ENCODE measurements at regions not wholly inside any gene's neighbourhood (a gene's known extent, or its start where the extent isn't known, plus 50 kb on each side); places are given as distances from the start of the nearest gene placed in this dataset.

DNA sequence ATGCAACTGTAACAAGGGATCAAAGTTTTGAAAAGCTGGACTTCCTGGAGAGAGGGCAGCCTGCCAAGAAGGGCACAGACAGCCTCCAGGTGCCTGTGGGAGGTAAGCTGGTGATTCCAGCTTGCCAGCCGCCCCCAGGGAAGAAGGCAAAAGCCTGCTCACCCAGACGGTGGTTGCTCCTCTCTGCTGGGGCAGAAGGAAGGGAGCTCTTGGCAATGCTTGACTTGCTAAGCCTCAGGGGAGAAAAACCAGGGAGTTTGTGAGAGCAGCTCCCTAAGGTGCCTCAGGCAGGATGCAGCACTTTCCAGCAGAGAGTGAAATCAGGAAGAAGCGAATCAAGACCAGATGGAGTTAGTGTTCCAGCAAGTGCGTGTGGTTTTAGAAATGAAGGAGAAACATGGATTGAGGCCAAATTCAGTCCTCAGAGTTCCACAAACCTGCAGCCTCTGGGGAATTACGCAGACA lies 553.6 kb downstream of the BUD13 start:
- DNase-seq (ENCODE audit: low spot score) (no peak), ATAC-seq (no peak)
- Mint-ChIP-seq H3K36me3 (ENCODE audit: low read depth) (peaks cover 8% of the 10 kb centered on the region), H3K27ac (no peak overlapping the region), H3K9me3 (peaks cover 11% of the 10 kb centered on the region), H3K4me3 (no peak overlapping the region), H3K27me3 (ENCODE audit: insufficient read depth, low read depth, poor library complexity) (peaks cover 9% of the 10 kb centered on the region), H3K4me1 (peaks cover 8% of the 10 kb centered on the region)
- H3K4me1 ChIP-seq (ENCODE audit: insufficient read depth), result no peaks in the 10 kb centered on the region; the same call in 1 of the 2 replicates
- H2AFZ ChIP-seq, result no peak overlapping the region
- H3K27me3 ChIP-seq (ENCODE audit: insufficient read depth), result no peaks in the 10 kb centered on the region
- no peak overlapping the region for H3K27ac ChIP-seq (ENCODE audit: low read depth)
- no peaks in the 10 kb centered on the region for H3K36me3 ChIP-seq (ENCODE audit: insufficient read depth)
- TF ChIP-seq STAT1 (IDR thresholded peaks at IDR 0.05; ENCODE audit: unreplicated experiment), result no peak
- no peak overlapping the region for H3K4me2 ChIP-seq
- H3K9me2 ChIP-seq (ENCODE audit: insufficient read depth), result no peaks in the 10 kb centered on the region
- no peaks in the 10 kb centered on the region for H3F3A ChIP-seq (replicated peaks; ENCODE audit: low read depth)
- H3K79me2 ChIP-seq (replicated peaks; ENCODE audit: insufficient read depth), result no peaks in the 10 kb centered on the region
- H4K20me1 ChIP-seq (replicated peaks; ENCODE audit: insufficient read depth), result no peaks in the 10 kb centered on the region; the same call in 1 of the 2 replicates
- H3K4me3 ChIP-seq, result no peak overlapping the region

DNA sequence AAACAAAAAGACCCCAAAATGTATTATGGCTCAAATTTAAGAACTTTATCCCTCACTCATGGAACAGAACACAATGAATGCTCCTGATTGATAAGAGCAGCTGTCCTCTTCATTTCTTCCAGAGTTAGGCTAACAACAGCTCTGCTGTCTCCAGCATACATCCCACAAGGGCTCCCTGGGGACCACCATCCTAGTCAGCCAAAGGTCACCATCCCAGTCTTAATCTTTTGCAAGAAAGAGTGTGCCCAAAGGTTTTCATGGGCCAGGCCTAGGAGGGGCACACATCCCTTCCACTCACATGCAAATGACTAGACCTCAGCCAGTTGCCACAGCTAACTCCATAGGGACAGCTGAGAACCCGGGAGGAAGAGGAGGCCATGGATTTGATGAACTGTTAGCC lies 555.3 kb downstream of the BUD13 start:
- no peak overlapping the region for H3K4me3 Mint-ChIP-seq
- no peaks in the 10 kb centered on the region for H3K27me3 ChIP-seq (ENCODE audit: insufficient read depth)
- DNase-seq (ENCODE audit: low spot score) (no peak), ATAC-seq (no peak)
- peaks cover 8% of the 10 kb centered on the region for H3K36me3 Mint-ChIP-seq (ENCODE audit: low read depth)
- H3K4me1 Mint-ChIP-seq, result peaks cover 8% of the 10 kb centered on the region
- H3K4me3 ChIP-seq, result no peak overlapping the region
- no peak overlapping the region for H3K4me2 ChIP-seq
- H3K27ac Mint-ChIP-seq, result no peak overlapping the region
- no peaks in the 10 kb centered on the region for H3K36me3 ChIP-seq (ENCODE audit: insufficient read depth)
- no peak for TF ChIP-seq NANOG (IDR thresholded peaks at IDR 0.05; ENCODE audit: borderline replicate concordance)
- TF ChIP-seq STAT1 (IDR thresholded peaks at IDR 0.05; ENCODE audit: unreplicated experiment), result no peak
- no peak for TF ChIP-seq ZNF331 (CRISPR knock-in tag; IDR thresholded peaks at IDR 0.05; ENCODE audit: low read depth)
- TF ChIP-seq JUNB (IDR thresholded peaks at IDR 0.05; ENCODE audit: unreplicated experiment), result no peak
- no peak for TF ChIP-seq EZH2 (IDR thresholded peaks at IDR 0.05; ENCODE audit: low read depth, unreplicated experiment)
- TF ChIP-seq POLR2AphosphoS5 (IDR thresholded peaks at IDR 0.05; ENCODE audit: low read depth), result no peak
- TF ChIP-seq CREB1 (CRISPR knock-in tag; IDR thresholded peaks at IDR 0.05; ENCODE audit: low read depth), result no peak
- TF ChIP-seq REST (IDR thresholded peaks at IDR 0.05; ENCODE audit: unreplicated experiment), result no peak
- TF ChIP-seq, protein P1, sequence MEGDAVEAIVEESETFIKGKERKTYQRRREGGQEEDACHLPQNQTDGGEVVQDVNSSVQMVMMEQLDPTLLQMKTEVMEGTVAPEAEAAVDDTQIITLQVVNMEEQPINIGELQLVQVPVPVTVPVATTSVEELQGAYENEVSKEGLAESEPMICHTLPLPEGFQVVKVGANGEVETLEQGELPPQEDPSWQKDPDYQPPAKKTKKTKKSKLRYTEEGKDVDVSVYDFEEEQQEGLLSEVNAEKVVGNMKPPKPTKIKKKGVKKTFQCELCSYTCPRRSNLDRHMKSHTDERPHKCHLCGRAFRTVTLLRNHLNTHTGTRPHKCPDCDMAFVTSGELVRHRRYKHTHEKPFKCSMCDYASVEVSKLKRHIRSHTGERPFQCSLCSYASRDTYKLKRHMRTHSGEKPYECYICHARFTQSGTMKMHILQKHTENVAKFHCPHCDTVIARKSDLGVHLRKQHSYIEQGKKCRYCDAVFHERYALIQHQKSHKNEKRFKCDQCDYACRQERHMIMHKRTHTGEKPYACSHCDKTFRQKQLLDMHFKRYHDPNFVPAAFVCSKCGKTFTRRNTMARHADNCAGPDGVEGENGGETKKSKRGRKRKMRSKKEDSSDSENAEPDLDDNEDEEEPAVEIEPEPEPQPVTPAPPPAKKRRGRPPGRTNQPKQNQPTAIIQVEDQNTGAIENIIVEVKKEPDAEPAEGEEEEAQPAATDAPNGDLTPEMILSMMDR (conservative IDR thresholded peaks at IDR 0.05; ENCODE audit: low read depth in 2 of 2), result no peak
- TF ChIP-seq ETS1 (IDR thresholded peaks at IDR 0.05), result no peak
- no peak overlapping the region for H3K27ac ChIP-seq (ENCODE audit: low read depth)
- H3F3A ChIP-seq (replicated peaks; ENCODE audit: low read depth), result no peaks in the 10 kb centered on the region
- peaks cover 11% of the 10 kb centered on the region for H3K9me3 Mint-ChIP-seq
- no peaks in the 10 kb centered on the region; the same call in 1 of the 2 replicates for H3K4me1 ChIP-seq (ENCODE audit: insufficient read depth)
- H3K79me2 ChIP-seq (replicated peaks; ENCODE audit: insufficient read depth), result no peaks in the 10 kb centered on the region
- no peaks in the 10 kb centered on the region; the same call in none of the 2 replicates for H4K20me1 ChIP-seq (replicated peaks; ENCODE audit: insufficient read depth)
- H3K27me3 Mint-ChIP-seq (ENCODE audit: insufficient read depth, low read depth, poor library complexity), result peaks cover 9% of the 10 kb centered on the region
- H3K9me2 ChIP-seq (ENCODE audit: insufficient read depth), result no peaks in the 10 kb centered on the region
- H2AFZ ChIP-seq, result no peak overlapping the region
